SK-N-SH treated with all-trans-retinoic acid at 6 μM for 48 hours (cell line): ENCODE measurements at regions not wholly inside any gene's neighbourhood (a gene's known extent, or its start where the extent isn't known, plus 50 kb on each side); places are given as distances from the start of the nearest gene placed in this dataset.

ENCODE experiments used
- BACH2 ChIP-seq: fragments of 250-450 bp; sonication (Bioruptor Pico); IDR thresholded peaks from 2 replicates; pipeline ENCODE4 v1.9.0; 2021; ENCODE audit warnings: mild to moderate bottlenecking, borderline replicate concordance
- ESRRG ChIP-seq: fragments of 250-450 bp; sonication (Bioruptor Pico); IDR thresholded peaks from 2 replicates; pipeline ENCODE4 v1.6.1; 2021; ENCODE audit warnings: mild to moderate bottlenecking
- ISL1 ChIP-seq: fragments of 250-450 bp; sonication (Bioruptor Pico); IDR thresholded peaks from 2 replicates; pipeline ENCODE4 v2.1.2; 2022; ENCODE audit warnings: mild to moderate bottlenecking, moderate library complexity
- RARB ChIP-seq: fragments of 250-450 bp; sonication (Bioruptor Pico); IDR thresholded peaks from 2 replicates; pipeline ENCODE4 v1.8.0; 2021; ENCODE audit warnings: mild to moderate bottlenecking, moderate library complexity
- SNAI2 ChIP-seq: fragments of 250-450 bp; sonication (Bioruptor Pico); IDR thresholded peaks from 2 replicates; pipeline ENCODE4 v1.5.0; 2020; ENCODE audit warnings: mild to moderate bottlenecking, moderate library complexity
- TCF4 ChIP-seq: fragments of 250-450 bp; sonication (Bioruptor Pico); IDR thresholded peaks from 2 replicates; pipeline ENCODE4 v1.8.0; 2021; ENCODE audit warnings: mild to moderate bottlenecking, moderate library complexity, borderline replicate concordance
- ZC3H10 ChIP-seq: fragments of 250-450 bp; sonication (Bioruptor Pico); IDR thresholded peaks from 2 replicates; pipeline ENCODE4 v1.5.1; 2021; ENCODE audit warnings: mild to moderate bottlenecking, moderate library complexity
- ZFP3 ChIP-seq: fragments of 250-450 bp; sonication (Bioruptor Pico); IDR thresholded peaks from 2 replicates; pipeline ENCODE4 v1.5.0; 2020; ENCODE audit warnings: mild to moderate bottlenecking, moderate library complexity
- ZFP30 ChIP-seq: fragments of 450-650 bp; formaldehyde crosslinking; IDR thresholded peaks from 2 replicates; pipeline ENCODE4 v1.5.0; 2022; ENCODE audit warnings: mild to moderate bottlenecking, moderate library complexity
- ZNF565 ChIP-seq: fragments of 450-650 bp; formaldehyde crosslinking; conservative IDR thresholded peaks from 2 replicates; pipeline ENCODE4 v1.5.0; 2020; ENCODE audit warnings: low read depth, mild to moderate bottlenecking, moderate library complexity
- ZNF70 ChIP-seq: fragments of 450-650 bp; formaldehyde crosslinking; IDR thresholded peaks from 2 replicates; pipeline ENCODE4 v1.5.0; 2020; ENCODE audit warnings: mild to moderate bottlenecking, moderate library complexity
- ZNF8 ChIP-seq: fragments of 450-650 bp; formaldehyde crosslinking; IDR thresholded peaks from 2 replicates; pipeline ENCODE4 v1.5.0; 2020; ENCODE audit warnings: mild to moderate bottlenecking, moderate library complexity
- TF ChIP-seq, protein P1 (sequence below): fragments of 250-450 bp; sonication (Bioruptor Pico); IDR thresholded peaks from 2 replicates; pipeline ENCODE4 v1.5.0; 2020; ENCODE audit warnings: mild to moderate bottlenecking, moderate library complexity
- TF ChIP-seq, protein P2 (sequence below): fragments of 250-450 bp; sonication (Bioruptor Pico); IDR thresholded peaks from 2 replicates; pipeline ENCODE4 v1.5.1; 2020; ENCODE audit warnings: low read depth, mild to moderate bottlenecking, moderate library complexity

DNA sequence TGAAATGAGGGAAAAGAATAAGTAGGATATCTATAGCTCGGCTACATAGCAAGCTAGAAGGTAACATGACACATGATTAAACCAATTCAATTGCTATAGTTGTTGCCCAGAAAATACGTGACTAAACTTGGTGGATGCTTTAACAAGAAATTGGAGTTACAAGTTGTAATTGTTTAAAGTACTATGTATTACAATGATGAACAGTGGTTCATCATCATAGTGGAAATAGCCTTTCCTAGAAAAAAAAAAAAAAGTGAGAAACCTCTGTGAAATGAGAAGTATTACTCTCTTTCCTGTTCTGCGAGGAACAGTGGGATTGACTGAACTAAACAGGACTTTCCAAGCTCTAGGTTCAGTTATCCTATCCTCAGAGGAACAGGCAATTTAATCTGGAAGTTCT, 209.7 kb upstream of the KLF3 start:
- TF ChIP-seq, protein P1, sequence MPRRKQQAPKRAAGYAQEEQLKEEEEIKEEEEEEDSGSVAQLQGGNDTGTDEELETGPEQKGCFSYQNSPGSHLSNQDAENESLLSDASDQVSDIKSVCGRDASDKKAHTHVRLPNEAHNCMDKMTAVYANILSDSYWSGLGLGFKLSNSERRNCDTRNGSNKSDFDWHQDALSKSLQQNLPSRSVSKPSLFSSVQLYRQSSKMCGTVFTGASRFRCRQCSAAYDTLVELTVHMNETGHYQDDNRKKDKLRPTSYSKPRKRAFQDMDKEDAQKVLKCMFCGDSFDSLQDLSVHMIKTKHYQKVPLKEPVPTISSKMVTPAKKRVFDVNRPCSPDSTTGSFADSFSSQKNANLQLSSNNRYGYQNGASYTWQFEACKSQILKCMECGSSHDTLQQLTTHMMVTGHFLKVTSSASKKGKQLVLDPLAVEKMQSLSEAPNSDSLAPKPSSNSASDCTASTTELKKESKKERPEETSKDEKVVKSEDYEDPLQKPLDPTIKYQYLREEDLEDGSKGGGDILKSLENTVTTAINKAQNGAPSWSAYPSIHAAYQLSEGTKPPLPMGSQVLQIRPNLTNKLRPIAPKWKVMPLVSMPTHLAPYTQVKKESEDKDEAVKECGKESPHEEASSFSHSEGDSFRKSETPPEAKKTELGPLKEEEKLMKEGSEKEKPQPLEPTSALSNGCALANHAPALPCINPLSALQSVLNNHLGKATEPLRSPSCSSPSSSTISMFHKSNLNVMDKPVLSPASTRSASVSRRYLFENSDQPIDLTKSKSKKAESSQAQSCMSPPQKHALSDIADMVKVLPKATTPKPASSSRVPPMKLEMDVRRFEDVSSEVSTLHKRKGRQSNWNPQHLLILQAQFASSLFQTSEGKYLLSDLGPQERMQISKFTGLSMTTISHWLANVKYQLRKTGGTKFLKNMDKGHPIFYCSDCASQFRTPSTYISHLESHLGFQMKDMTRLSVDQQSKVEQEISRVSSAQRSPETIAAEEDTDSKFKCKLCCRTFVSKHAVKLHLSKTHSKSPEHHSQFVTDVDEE (CRISPR knock-in tag) = no peak
- no peak for TF ChIP-seq ZFP3
- TF ChIP-seq ZC3H10 (CRISPR knock-in tag) = no peak
- no peak for TF ChIP-seq ZNF70 (CRISPR knock-in tag)
- no peak for TF ChIP-seq ZNF8 (CRISPR knock-in tag)
- no peak for TF ChIP-seq RARB (CRISPR knock-in tag)
- no peak for TF ChIP-seq ZFP30 (CRISPR knock-in tag)
- no peak for TF ChIP-seq ZNF565 (CRISPR knock-in tag)
- TF ChIP-seq, protein P2, sequence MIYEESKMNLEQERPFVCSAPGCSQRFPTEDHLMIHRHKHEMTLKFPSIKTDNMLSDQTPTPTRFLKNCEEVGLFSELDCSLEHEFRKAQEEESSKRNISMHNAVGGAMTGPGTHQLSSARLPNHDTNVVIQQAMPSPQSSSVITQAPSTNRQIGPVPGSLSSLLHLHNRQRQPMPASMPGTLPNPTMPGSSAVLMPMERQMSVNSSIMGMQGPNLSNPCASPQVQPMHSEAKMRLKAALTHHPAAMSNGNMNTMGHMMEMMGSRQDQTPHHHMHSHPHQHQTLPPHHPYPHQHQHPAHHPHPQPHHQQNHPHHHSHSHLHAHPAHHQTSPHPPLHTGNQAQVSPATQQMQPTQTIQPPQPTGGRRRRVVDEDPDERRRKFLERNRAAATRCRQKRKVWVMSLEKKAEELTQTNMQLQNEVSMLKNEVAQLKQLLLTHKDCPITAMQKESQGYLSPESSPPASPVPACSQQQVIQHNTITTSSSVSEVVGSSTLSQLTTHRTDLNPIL (CRISPR knock-in tag) = no peak
- no peak for TF ChIP-seq ISL1 (CRISPR knock-in tag)
- no peak for TF ChIP-seq ESRRG (CRISPR knock-in tag)
- TF ChIP-seq SNAI2 (CRISPR knock-in tag) = no peak
- no peak for TF ChIP-seq TCF4 (CRISPR knock-in tag)
- no peak for TF ChIP-seq BACH2 (CRISPR knock-in tag)
